CD4-positive, alpha-beta T cell treated with Interleukin-17A for 4 hours (primary cell): ENCODE measurements at regions not wholly inside any gene's neighbourhood (a gene's known extent, or its start where the extent isn't known, plus 50 kb on each side); places are given as distances from the start of the nearest gene placed in this dataset.
"Not testable (repeated sequence)": the region's sequence is repeated elsewhere in the genome, so short reads cannot be mapped to it uniquely, and the experiment has no call there.

Source experiments
- DNase-seq: peaks from one replicate; pipeline ENCODE4 v3.0.0-alpha.2; 2020; ENCODE audit warnings: mixed read lengths

DNA sequence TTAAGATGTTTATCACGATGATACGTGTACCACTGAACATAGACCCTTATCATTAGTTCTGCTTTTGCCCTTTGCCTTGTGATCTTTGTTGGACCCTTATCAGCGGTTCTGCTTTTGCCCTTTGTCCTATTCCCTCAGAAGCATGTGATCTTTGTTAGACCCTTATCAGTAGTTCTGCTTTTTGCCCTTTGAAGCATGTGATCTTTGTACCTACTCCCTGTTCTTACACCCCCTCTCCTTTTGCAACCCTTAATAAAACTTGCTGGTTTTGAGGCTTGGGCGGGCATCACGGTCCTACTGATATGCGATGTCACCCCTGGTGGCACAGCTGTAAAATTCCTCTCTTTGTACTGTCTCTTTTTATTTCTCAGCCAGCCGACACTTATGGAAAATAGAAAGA is 117.0 kb downstream of the SDHAF3 start:
- DNase-seq, result not testable (repeated sequence)

GRCh38 chr7:97246317-97246716 is 128.8 kb downstream of the SDHAF3 start:
- no peak for DNase-seq

GRCh38 chr7:97258187-97258586 is 140.7 kb downstream of the SDHAF3 start:
- not testable (repeated sequence) for DNase-seq

DNA sequence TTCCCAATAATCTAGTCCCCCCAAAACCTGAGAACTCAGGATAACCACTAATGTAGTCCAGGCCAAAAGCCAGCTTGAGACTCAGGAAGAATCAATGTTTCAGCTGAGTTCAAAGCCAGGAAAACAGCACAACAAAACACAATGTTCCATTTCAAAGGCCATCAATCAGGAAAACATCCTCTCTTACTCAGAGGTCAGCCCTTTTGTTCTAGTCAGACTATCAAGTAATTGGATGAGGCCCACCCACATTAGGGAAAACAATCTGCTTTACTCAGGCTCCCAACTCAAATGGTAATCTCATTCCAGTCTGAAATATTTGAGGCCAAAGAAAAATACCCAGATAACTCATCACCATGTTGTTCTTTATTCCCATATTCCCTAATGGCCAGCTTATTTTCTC is 152.2 kb downstream of the SDHAF3 start:
- DNase-seq, result no peak

- DNase-seq, result no peak
These were observed 152.8 kb downstream of the SDHAF3 start for GRCh38 chr7:97270280-97270679.

- DNase-seq, result no peak
These were observed 154.1 kb downstream of the SDHAF3 start for GRCh38 chr7:97271619-97272018.

- DNase-seq, result no peak
These were observed 154.9 kb downstream of the SDHAF3 start for GRCh38 chr7:97272237-97272975.

DNA sequence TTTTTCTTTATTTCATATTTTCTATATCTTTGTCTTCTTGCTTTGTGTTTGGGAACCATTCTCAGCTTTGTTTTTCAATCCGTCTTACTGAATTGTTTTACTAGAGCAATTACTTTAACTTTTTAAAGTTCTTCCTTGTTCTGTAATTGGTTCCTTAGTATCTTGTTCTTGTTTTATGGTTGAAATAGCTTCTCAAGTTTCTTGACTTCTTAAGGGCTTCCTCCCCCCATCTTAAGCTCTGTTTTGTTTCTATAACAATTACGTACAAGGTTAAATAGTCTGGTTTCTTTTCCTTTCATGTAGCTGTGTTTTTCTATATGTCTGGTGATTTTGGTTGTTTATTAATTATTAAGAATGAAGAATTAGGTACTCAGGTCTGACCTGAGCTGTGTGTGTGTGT is 158.0 kb downstream of the SDHAF3 start:
- DNase-seq, result no peak

DNA sequence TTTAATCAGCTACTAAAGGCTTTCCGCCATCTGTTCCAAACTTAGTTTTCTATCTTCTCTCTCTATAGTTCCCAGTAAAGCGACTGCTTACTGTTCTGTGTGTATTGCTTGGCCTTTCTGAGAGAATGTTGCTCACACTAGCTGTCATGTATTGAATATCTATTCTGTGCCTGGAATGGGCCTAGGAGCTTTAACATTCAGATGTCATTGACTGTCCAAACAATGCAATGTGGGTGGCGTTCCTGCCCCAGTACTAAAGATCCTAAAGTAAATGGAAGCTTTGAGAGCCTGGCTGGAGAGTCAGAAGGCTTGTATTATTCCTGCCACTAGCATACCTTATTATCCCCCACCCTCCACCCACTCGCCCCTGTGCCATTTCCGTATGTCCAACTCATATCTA is 163.5 kb downstream of the SDHAF3 start:
- DNase-seq, result no peak

GRCh38 chr7:97285348-97285747 is 167.8 kb downstream of the SDHAF3 start:
- DNase-seq, result no peak

DNA sequence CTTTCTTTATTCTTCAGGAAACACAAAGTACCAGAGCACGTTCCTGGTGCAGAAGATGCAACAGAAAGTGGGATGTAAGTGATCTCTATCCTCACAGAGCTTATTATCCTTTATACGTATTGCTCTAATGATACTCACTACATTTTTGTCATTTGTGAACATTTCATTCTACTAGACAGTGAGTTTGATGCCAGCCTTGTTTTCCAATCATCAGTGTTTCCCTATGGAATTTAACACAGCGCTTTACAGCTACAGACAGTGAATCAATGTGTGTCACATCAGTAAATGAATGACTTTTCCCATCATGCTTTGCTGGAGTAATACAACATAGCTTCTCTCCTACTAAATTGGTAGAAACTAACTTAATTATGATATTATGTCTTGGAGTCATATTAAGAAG is 175.5 kb downstream of the SDHAF3 start:
- no peak for DNase-seq

DNA sequence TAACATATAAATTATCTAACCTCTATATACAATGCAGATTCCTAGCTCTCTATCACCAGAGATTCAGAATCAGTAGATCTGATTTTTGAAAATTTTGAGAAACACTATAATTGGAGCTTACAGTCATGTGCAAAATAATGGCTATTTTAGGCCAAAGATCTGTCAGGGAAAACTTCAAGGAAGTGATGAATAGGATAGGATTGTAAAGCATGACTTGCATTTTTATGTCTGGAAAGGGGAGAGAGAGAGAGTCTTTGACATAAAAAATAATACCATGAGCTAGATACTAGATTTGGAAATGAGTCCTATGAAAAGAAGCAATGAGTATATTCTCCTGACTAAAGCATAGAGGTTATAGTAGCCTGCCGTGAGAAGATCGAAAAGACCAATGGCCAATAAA is 181.1 kb downstream of the SDHAF3 start:
- DNase-seq, result no peak

- DNase-seq, result no peak
These were observed 188.1 kb downstream of the SDHAF3 start for GRCh38 chr7:97305589-97305988.

- DNase-seq, result no peak
These were observed 190.1 kb downstream of the SDHAF3 start for GRCh38 chr7:97307521-97308108.

- no peak for DNase-seq
These were observed 196.4 kb downstream of the SDHAF3 start for GRCh38 chr7:97313900-97314299.

GRCh38 chr7:97317575-97317974 is 200.1 kb downstream of the SDHAF3 start:
- DNase-seq, result no peak

DNA sequence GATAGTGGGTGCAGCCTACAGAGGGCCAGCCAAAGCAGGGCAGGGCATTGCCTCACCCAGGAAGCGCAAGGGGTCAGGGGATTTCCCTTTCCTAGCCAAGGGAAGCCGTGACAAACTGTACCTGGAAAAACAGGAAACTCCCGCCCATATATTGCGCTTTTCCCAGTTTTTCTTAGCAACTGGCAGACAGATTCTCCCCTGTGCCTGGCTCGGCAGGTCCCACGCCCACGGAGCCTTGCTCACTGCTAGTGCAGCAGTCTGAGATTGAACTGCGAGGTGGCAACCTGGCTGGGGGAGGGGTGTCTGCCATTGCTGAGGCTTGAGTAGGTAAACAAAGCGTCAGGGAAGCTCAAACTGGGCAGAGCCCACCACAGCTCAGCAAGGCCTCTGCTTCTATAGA is 212.4 kb downstream of the SDHAF3 start:
- not testable (repeated sequence) for DNase-seq

DNA sequence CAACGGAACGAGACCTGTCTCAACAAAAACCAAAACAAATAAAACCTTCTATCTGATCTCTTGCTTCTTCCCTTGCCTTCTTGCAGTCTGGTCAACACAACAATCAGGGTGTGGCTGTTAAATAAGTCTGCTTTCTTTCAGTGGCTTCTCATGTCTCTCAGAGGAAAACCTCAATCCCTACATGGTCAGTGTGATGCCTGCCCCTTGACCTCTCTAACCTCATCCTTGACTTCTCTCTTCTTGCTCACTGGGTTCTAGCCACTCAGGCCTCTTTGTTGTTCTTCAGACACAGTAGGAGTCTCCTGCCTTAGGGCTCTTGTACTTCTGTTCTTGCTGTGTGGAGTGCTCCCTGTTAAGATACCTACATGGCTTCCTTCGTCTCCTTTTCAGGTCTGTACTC is 220.4 kb downstream of the SDHAF3 start:
- DNase-seq, result no peak

GRCh38 chr7:97342512-97342911 is 225.0 kb downstream of the SDHAF3 start:
- DNase-seq, result no peak

GRCh38 chr7:97346349-97346748 is 228.9 kb downstream of the SDHAF3 start:
- DNase-seq, result no peak

GRCh38 chr7:97351488-97351887 is 234.0 kb downstream of the SDHAF3 start:
- no peak for DNase-seq

DNA sequence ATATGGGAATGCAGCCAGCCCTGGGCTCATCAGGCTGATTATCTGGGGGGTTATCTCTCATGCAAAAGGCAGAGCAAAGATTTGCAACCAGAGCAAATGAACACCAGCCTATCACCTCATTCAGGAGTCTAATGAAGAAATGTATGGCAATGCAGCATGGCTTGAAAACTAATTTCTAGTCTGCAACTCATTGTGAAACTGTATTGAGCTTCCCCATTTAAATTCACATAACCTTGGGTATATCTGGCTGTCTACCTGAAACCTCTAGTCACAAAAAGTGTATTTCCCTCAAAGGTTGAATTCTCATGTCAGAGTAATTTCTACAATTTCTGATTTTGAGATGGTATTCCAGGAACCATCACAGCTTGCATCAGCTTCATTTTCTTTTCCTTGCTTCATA is 240.0 kb downstream of the SDHAF3 start:
- DNase-seq, result no peak

DNA sequence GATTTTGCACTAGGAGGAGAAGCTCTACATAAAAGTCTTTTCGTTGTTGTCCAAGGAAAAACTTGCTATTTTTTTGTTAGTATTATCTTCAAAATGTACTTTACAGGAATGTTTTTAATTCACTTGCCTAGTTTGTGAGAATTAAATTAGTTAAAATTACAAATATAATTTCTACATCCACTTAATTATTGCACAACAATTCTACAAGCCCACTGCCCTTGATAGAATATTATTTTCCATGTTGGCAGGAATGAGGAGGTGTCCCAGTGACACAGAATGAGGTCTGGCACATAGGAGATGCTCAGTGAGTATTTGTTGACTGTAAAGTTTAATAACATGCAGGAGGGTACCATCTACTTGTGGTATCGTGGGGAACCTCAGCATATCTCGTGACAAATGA is 255.4 kb downstream of the SDHAF3 start:
- DNase-seq, result no peak

- no peak for DNase-seq
These were observed 256.2 kb downstream of the SDHAF3 start for GRCh38 chr7:97373736-97374135.

DNA sequence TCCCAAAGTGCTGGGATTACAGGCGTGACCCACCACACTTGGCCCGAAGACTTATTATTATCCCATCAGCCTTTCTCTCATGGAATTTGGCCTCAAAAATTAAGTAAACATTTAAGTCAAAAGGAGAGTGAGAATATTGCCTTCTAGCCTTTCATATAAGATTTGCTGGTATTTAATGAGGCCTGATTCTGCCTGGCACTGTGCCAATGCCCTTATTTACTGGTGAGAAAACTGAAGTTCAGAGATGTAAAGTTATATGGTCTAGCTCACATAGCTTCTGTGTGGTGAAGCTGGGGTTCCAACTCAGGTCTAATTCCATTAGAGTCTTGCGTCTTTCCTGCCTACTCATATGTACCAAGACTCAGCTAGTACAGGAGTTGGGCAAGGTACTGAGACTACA is 260.2 kb downstream of the SDHAF3 start:
- DNase-seq, result no peak
